ENCODE measurements at regions not wholly inside any gene's neighbourhood (a gene's known extent, or its start where the extent isn't known, plus 50 kb on each side); places are given as distances from the start of the nearest gene placed in this dataset.

DNA sequence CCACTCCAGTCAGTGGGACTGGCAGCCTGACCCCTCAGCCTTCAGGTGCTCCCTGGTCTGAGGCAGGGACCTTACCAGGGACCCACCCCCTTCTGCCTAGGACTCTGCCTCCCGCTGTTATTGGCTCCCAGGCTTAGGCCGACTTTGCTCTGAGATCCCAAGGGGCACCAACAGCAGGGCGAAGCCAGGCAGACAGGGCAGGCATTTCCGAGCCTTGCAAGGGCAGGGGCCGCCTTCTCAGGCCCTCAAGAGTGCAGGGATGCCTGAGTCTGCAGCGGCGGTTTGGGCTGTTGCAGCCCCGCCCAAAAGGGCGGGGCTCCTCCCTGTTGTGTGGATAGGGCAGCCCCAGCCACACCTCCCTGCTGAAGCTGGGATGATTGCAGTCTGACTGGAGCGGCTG lies 644.6 kb downstream of the PRR16 start:
- no peaks in the 10 kb centered on the region for H3K79me1 ChIP-seq (ENCODE audit: low read depth in 1 of 2, low read length in 2 of 2)
- H2AK5ac ChIP-seq (ENCODE audit: low read depth, low read length), result no peak overlapping the region
- no peak overlapping the region for H3K56ac ChIP-seq (ENCODE audit: extremely low read depth, insufficient read depth, low read length)
- no peak overlapping the region for H2BK5ac ChIP-seq (ENCODE audit: low read depth, low read length, poor library complexity, severe bottlenecking)
- H3K4me3 ChIP-seq (ENCODE audit: insufficient read depth, low read depth, low read length), result no peak overlapping the region
- no peaks in the 10 kb centered on the region for H3K27me3 ChIP-seq (ENCODE audit: control insufficient read depth, insufficient read depth, low read length)
- no peak for TF ChIP-seq RCOR1 (IDR thresholded peaks at IDR 0.05; ENCODE audit: insufficient replicate concordance, low read length)
- TF ChIP-seq FOS (IDR thresholded peaks at IDR 0.05; ENCODE audit: low read depth, low read length), result no peak
- no peak for TF ChIP-seq CTCF (conservative IDR thresholded peaks at IDR 0.05; ENCODE audit: low read depth, low read length)
- CTCF ChIA-PET, result no interaction called here
- no peak overlapping the region for H2BK120ac ChIP-seq (ENCODE audit: low read depth, low read length)
- no peak overlapping the region for H2AK9ac ChIP-seq (replicated peaks; ENCODE audit: low read depth, low read length, poor library complexity)
- H3K18ac ChIP-seq (ENCODE audit: low read depth, low read length), result no peak overlapping the region
- no peak overlapping the region for H3K9ac ChIP-seq (ENCODE audit: low read depth, low read length)
- H4K5ac ChIP-seq (ENCODE audit: low read depth, low read length), result no peak overlapping the region
- BruUV-seq (replicated peaks), result no TSS peak
- ATAC-seq (ENCODE audit: low read depth) (no peak), DNase-seq (no peak)
- H2BK20ac ChIP-seq (ENCODE audit: low read depth, low read length), result no peak overlapping the region
- intact Hi-C loops (cut with micrococcal nuclease), result no loop called here
- H3K23ac ChIP-seq (ENCODE audit: low read depth, low read length), result no peak overlapping the region
- no peaks in the 10 kb centered on the region for H3K9me1 ChIP-seq (ENCODE audit: insufficient read depth, low read length)
- no peak overlapping the region for H3K27ac ChIP-seq (ENCODE audit: insufficient read depth, low read length)
- no peak overlapping the region for H2BK15ac ChIP-seq (ENCODE audit: low read depth, low read length)
- no peaks in the 10 kb centered on the region for H4K20me1 ChIP-seq (ENCODE audit: insufficient read depth, low read length)
- dilution Hi-C loops (cut with HindIII; ENCODE audit: low sequenced_read_pairs, unreplicated experiment), result no loop called here
- 94% methylated on average over 6 of the region's 10 CpGs; no CpG with 5 or more reads in 1 of the 2 experiments for WGBS, 2 experiments (ENCODE audit: extremely low coverage in 2 of 2, insufficient read length in 1 of 2)
- no peak overlapping the region for H4K91ac ChIP-seq (ENCODE audit: insufficient read depth, low read depth, low read length)
- no peak overlapping the region for H3K14ac ChIP-seq (replicated peaks; ENCODE audit: low read depth, low read length)
- H3K36me3 ChIP-seq (ENCODE audit: control insufficient read depth, insufficient read depth, low read length), result no peaks in the 10 kb centered on the region
- H2AFZ ChIP-seq (replicated peaks; ENCODE audit: low read length, poor library complexity), result no peak overlapping the region
- POLR2A ChIA-PET (ENCODE audit: unreplicated experiment), result no interaction called here
- H3K9me3 ChIP-seq (ENCODE audit: control insufficient read depth, insufficient read depth, low read length), result no peaks in the 10 kb centered on the region
- H3K4me1 ChIP-seq (ENCODE audit: control insufficient read depth, insufficient read depth, low read length), result no peaks in the 10 kb centered on the region
- in situ Hi-C loops (cut with MboI; ENCODE audit: low sequenced_read_pairs), result no loop called here
- H3K4me2 ChIP-seq (ENCODE audit: low read depth, low read length), result no peak overlapping the region
- H3K4ac ChIP-seq (ENCODE audit: low read depth, low read length), result no peak overlapping the region
- no peak overlapping the region for H4K8ac ChIP-seq (ENCODE audit: low read depth in 2 of 2, low read length in 2 of 2)

Measured in IMR-90 (cell line).